ENCODE measurements at regions not wholly inside any gene's neighbourhood (a gene's known extent, or its start where the extent isn't known, plus 50 kb on each side); places are given as distances from the start of the nearest gene placed in this dataset.

GRCh38 chr16:73737637-73738036 lies 559.0 kb upstream of the PSMD7 start:
- TF ChIP-seq CTCF (IDR thresholded peaks at IDR 0.05), result no peak
- no peak for TF ChIP-seq POLR2AphosphoS5 (IDR thresholded peaks at IDR 0.05)
- TF ChIP-seq POLR2A (IDR thresholded peaks at IDR 0.05), result no peak
- no peak for TF ChIP-seq EP300 (IDR thresholded peaks at IDR 0.05)

Measured in upper lobe of left lung (tissue), 4 donors.